OCI-M2 (cell line): ENCODE measurements at regions not wholly inside any gene's neighbourhood (a gene's known extent, or its start where the extent isn't known, plus 50 kb on each side); places are given as distances from the start of the nearest gene placed in this dataset.
"Not testable (repeated sequence)": the region's sequence is repeated elsewhere in the genome, so short reads cannot be mapped to it uniquely, and the experiment has no call there.

Source experiments
- DNase-seq: peaks from one replicate; lab custom pipeline; 2025; ENCODE audit not compliant: unreplicated experiment; lab: John Stamatoyannopoulos, UW

- no peak for DNase-seq
Observed at GRCh38 chr4:128653527-128654444, 155.7 kb upstream of the JADE1 start.

- no peak for DNase-seq
Observed at GRCh38 chr4:128649575-128650205, 159.8 kb upstream of the JADE1 start.

- DNase-seq = no peak
Observed at GRCh38 chr4:128649161-128649560, 160.3 kb upstream of the JADE1 start.

- DNase-seq = no peak
Observed at GRCh38 chr4:128648021-128648420, 161.5 kb upstream of the JADE1 start.

- DNase-seq = not testable (repeated sequence)
Observed at GRCh38 chr4:128646893-128647292, 162.6 kb upstream of the JADE1 start.

GRCh38 chr4:128644693-128645654 is 164.5 kb upstream of the JADE1 start:
- DNase-seq = not testable (repeated sequence)

GRCh38 chr4:128644107-128644506 is 165.4 kb upstream of the JADE1 start:
- not testable (repeated sequence) for DNase-seq

- DNase-seq = not testable (repeated sequence)
Observed at GRCh38 chr4:128641566-128641965, 167.9 kb upstream of the JADE1 start.

GRCh38 chr4:128639541-128640270 is 169.8 kb upstream of the JADE1 start:
- DNase-seq = no peak

- no peak for DNase-seq
Observed at GRCh38 chr4:128636906-128637305, 172.6 kb upstream of the JADE1 start.

GRCh38 chr4:128635955-128636560 is 173.4 kb upstream of the JADE1 start:
- DNase-seq = no peak

- peak; percentile 4 for DNase-seq
Observed at GRCh38 chr4:128635141-128635954, 174.2 kb upstream of the JADE1 start.

- no peak for DNase-seq
Observed at GRCh38 chr4:128633067-128633466, 176.4 kb upstream of the JADE1 start.

GRCh38 chr4:128630871-128631270 is 178.6 kb upstream of the JADE1 start:
- no peak for DNase-seq

- DNase-seq = no peak
Observed at GRCh38 chr4:128623508-128624215, 185.8 kb upstream of the JADE1 start.

- DNase-seq = not testable (repeated sequence)
Observed at GRCh38 chr4:128620279-128620965, 189.1 kb upstream of the JADE1 start.

GRCh38 chr4:128615197-128615596 is 194.3 kb upstream of the JADE1 start:
- DNase-seq = no peak

- DNase-seq = no peak
Observed at GRCh38 chr4:128608006-128608405, 201.5 kb upstream of the JADE1 start.
